Body of pancreas (tissue), 4 donors: ENCODE measurements at regions not wholly inside any gene's neighbourhood (a gene's known extent, or its start where the extent isn't known, plus 50 kb on each side); places are given as distances from the start of the nearest gene placed in this dataset.
"Not testable (repeated sequence)": the region's sequence is repeated elsewhere in the genome, so short reads cannot be mapped to it uniquely, and the experiment has no call there.

Experiments
- ATAC-seq: fragments of 150-250 bp; one replicate; pipeline ENCODE4 v1.9.1; 2016
- DNase-seq, 4 donors: peaks; one replicate each; pipeline ENCODE4 v3.0.0-alpha.2; 2019
- H3K27ac ChIP-seq, 4 donors: fragments of 200-600 bp; sonication (generic); 1 replicate in 3 of 4; 2 replicates in 1 of 4; pipeline versions ENCODE4 v1.5.1 to v1.6.1; 2016 to 2019; ENCODE audit warnings: mild to moderate bottlenecking in 1 of 4, mixed read lengths in 1 of 4, moderate library complexity in 1 of 4
- H3K27me3 ChIP-seq, 2 donors: fragments of 200-600 bp; sonication (generic); one replicate each; pipeline ENCODE4 v1.6.0; 2016; ENCODE audit warnings: mild to moderate bottlenecking in 1 of 2
- H3K36me3 ChIP-seq, 2 donors: fragments of 200-600 bp; sonication (generic); replicated peaks in 1 of 2; 2 replicates each; pipeline ENCODE4 v1.5.1; 2016; ENCODE audit warnings: low read depth in 2 of 2; ENCODE audit not compliant: insufficient read depth in 1 of 2
- H3K4me1 ChIP-seq: fragments of 200-600 bp; sonication (generic); one replicate; pipeline ENCODE4 v1.6.0; 2016
- H3K4me3 ChIP-seq, 2 donors: fragments of 200-600 bp; sonication (generic); 1 replicate in 1 of 2; 2 replicates in 1 of 2; pipeline ENCODE4 v1.5.1; 2016 to 2019
- H3K9me3 ChIP-seq, 3 donors: fragments of 200-600 bp; sonication (generic); 1 replicate in 2 of 3; 2 replicates in 1 of 3; pipeline ENCODE4 v1.5.1; 2016
- CTCF ChIP-seq, 7 experiments: fragments of 450-650 bp in 4 of 7; fragments of 200-600 bp in 3 of 7; sonication (generic) in 3 of 7; IDR thresholded peaks; one replicate each; pipeline ENCODE4 v1.5.1; 2016 to 2019; ENCODE audit warnings: antibody characterized with exemption in 7 of 7
- POLR2A ChIP-seq, 3 donors: fragments of 450-650 bp; IDR thresholded peaks; one replicate each; pipeline ENCODE4 v1.6.1; 2016; ENCODE audit warnings: antibody characterized with exemption in 3 of 3, mild to moderate bottlenecking in 2 of 3
- WGBS, 2 donors: methylation state at CpG; one replicate each; pipeline ENCODE4 v1.1.5; 2017; 5-methylcytosine and 5-hydroxymethylcytosine counted together
- intact Hi-C: fragments of 100-400 bp; cut with DNase I; formaldehyde crosslinking; loops from one replicate; pipeline ENCODE4 v1.15.1; 2023

- ATAC-seq (no peak), DNase-seq (no peak)
- Histone ChIP-seq H3K27me3 (no peaks in the 10 kb centered on the region), H3K36me3 (no peaks in the 10 kb centered on the region), H3K4me3 (no peak overlapping the region), H3K4me1 (no peaks in the 10 kb centered on the region), H3K27ac (no peak overlapping the region), H3K9me3 (no peaks in the 10 kb centered on the region)
- WGBS, 2 donors = 56 to 57% methylated on average over 5 of the region's 5 CpGs
- no peak for TF ChIP-seq CTCF (IDR thresholded peaks at IDR 0.05)
- TF ChIP-seq POLR2A (IDR thresholded peaks at IDR 0.05) = no peak
- intact Hi-C loops = no loop called here
These were observed 892.0 kb upstream of the AUTS2 start for GRCh38 chr7:68706291-68706690.

- DNase-seq (no peak), ATAC-seq (no peak)
- Histone ChIP-seq H3K27ac (no peak overlapping the region), H3K9me3 (no peaks in the 10 kb centered on the region), H3K27me3 (no peaks in the 10 kb centered on the region), H3K36me3 (no peaks in the 10 kb centered on the region), H3K4me1 (no peaks in the 10 kb centered on the region), H3K4me3 (no peak overlapping the region)
- intact Hi-C loops = no loop called here
- TF ChIP-seq POLR2A (IDR thresholded peaks at IDR 0.05) (no peak), CTCF (IDR thresholded peaks at IDR 0.05) (no peak)
- 45 to 46% methylated on average over 5 of the region's 5 CpGs for WGBS, 2 donors
These were observed 891.1 kb upstream of the AUTS2 start for GRCh38 chr7:68707159-68707558.

- H3K9me3 ChIP-seq = no peaks in the 10 kb centered on the region
- no peak for TF ChIP-seq CTCF (IDR thresholded peaks at IDR 0.05)
- ATAC-seq (no peak), DNase-seq (no peak)
- no peaks in the 10 kb centered on the region for H3K4me1 ChIP-seq
- no peak overlapping the region for H3K4me3 ChIP-seq
- H3K27me3 ChIP-seq = no peaks in the 10 kb centered on the region
- 83 to 84% methylated on average over 6 of the region's 6 CpGs for WGBS, 2 donors
- intact Hi-C loops = no loop called here
- H3K36me3 ChIP-seq = no peaks in the 10 kb centered on the region
- no peak overlapping the region for H3K27ac ChIP-seq
These were observed 890.3 kb upstream of the AUTS2 start for GRCh38 chr7:68707958-68708357.

- no peak for TF ChIP-seq POLR2A (IDR thresholded peaks at IDR 0.05)
- no peak for TF ChIP-seq CTCF (IDR thresholded peaks at IDR 0.05)
- H3K4me3 ChIP-seq = no peak overlapping the region
- intact Hi-C loops = no loop called here
- no peaks in the 10 kb centered on the region for H3K9me3 ChIP-seq
- H3K36me3 ChIP-seq = no peaks in the 10 kb centered on the region
- H3K27ac ChIP-seq = no peak overlapping the region
- no peak for ATAC-seq
- no peaks in the 10 kb centered on the region for H3K4me1 ChIP-seq
- 79 to 83% methylated on average over 7 of the region's 7 CpGs for WGBS, 2 donors
- no peaks in the 10 kb centered on the region for H3K27me3 ChIP-seq
- no peak for DNase-seq
These were observed 885.2 kb upstream of the AUTS2 start for GRCh38 chr7:68712956-68713495.

- WGBS, 2 donors = 71 to 93% methylated on average over 1 of the region's 1 CpG
These were observed 884.1 kb upstream of the AUTS2 start for GRCh38 chr7:68714135-68714534.

More at GRCh38 chr7:68714135-68714534, 884.1 kb upstream of the AUTS2 start:
- H3K27me3 ChIP-seq, DNase-seq, H3K27ac ChIP-seq, ATAC-seq, intact Hi-C loops, H3K9me3 ChIP-seq, H3K36me3 ChIP-seq, H3K4me1 ChIP-seq, H3K4me3 ChIP-seq: not testable (repeated sequence)
